Mesenchymal stem cell (in vitro differentiated cells and primary cell): ENCODE measurements at regions not wholly inside any gene's neighbourhood (a gene's known extent, or its start where the extent isn't known, plus 50 kb on each side); places are given as distances from the start of the nearest gene placed in this dataset.

ENCODE experiments used
- DNase-seq: peaks from one replicate; pipeline ENCODE4 v3.0.0-alpha.2; 2013
- H2AFZ ChIP-seq: one replicate; pipeline ENCODE4 v1.6.1; 2013; ENCODE audit warnings: low read depth, mild to moderate bottlenecking, control low read depth, inconsistent platforms, low read length, moderate library complexity
- H2AK5ac ChIP-seq: 2 replicates; pipeline ENCODE4 v1.6.1; 2013; ENCODE audit warnings: low read length, moderate library complexity, mild to moderate bottlenecking, inconsistent platforms; ENCODE audit not compliant: severe bottlenecking
- H2BK120ac ChIP-seq: one replicate; pipeline ENCODE4 v1.6.1; 2013; ENCODE audit warnings: low read depth, mild to moderate bottlenecking, inconsistent platforms, low read length, moderate library complexity
- H2BK12ac ChIP-seq, 2 experiments: one replicate each; pipeline ENCODE4 v1.6.1; 2013; ENCODE audit warnings: inconsistent platforms in 2 of 2, low read length in 2 of 2, mild to moderate bottlenecking in 2 of 2, moderate library complexity in 2 of 2, control low read depth in 1 of 2
- H2BK15ac ChIP-seq: one replicate; pipeline ENCODE4 v1.6.1; 2013; ENCODE audit warnings: mild to moderate bottlenecking, low read depth, inconsistent platforms; ENCODE audit not compliant: poor library complexity, severe bottlenecking
- H2BK5ac ChIP-seq: 2 replicates; pipeline ENCODE4 v1.6.1; 2013; ENCODE audit warnings: low read depth, mild to moderate bottlenecking, low read length, control low read depth, inconsistent platforms; ENCODE audit not compliant: poor library complexity, severe bottlenecking
- H3K14ac ChIP-seq, 2 experiments: one replicate each; pipeline ENCODE4 v1.6.1; 2013; ENCODE audit warnings: inconsistent platforms in 2 of 2, low read length in 2 of 2, control low read depth in 1 of 2, mild to moderate bottlenecking in 1 of 2, moderate library complexity in 1 of 2
- H3K18ac ChIP-seq, 2 experiments: one replicate each; pipeline ENCODE4 v1.6.1; 2013; ENCODE audit warnings: inconsistent platforms in 2 of 2, low read length in 2 of 2, control low read depth in 1 of 2, low read depth in 1 of 2, mild to moderate bottlenecking in 1 of 2
- H3K23ac ChIP-seq, 2 experiments: one replicate each; pipeline ENCODE4 v1.6.1; 2013; ENCODE audit warnings: inconsistent platforms in 2 of 2, low read length in 2 of 2, mild to moderate bottlenecking in 2 of 2, moderate library complexity in 2 of 2, control low read depth in 1 of 2
- H3K27ac ChIP-seq: 2 replicates; pipeline ENCODE4 v1.5.1; 2013; ENCODE audit warnings: mild to moderate bottlenecking, moderate library complexity, low read length, control low read depth, inconsistent platforms; ENCODE audit not compliant: poor library complexity, severe bottlenecking
- H3K27me3 ChIP-seq, 2 experiments: 2 replicates each; pipeline versions ENCODE4 v1.6.1 to v1.7.0; 2013; ENCODE audit warnings: low read length in 2 of 2, mild to moderate bottlenecking in 2 of 2, moderate library complexity in 2 of 2, control low read depth in 1 of 2, inconsistent platforms in 1 of 2; ENCODE audit not compliant: control insufficient read depth in 1 of 2, insufficient read depth in 1 of 2
- H3K36me3 ChIP-seq, 2 experiments: 2 replicates each; pipeline versions ENCODE4 v1.6.1 to v1.7.0; 2013; ENCODE audit warnings: low read length in 2 of 2, control low read depth in 1 of 2, inconsistent platforms in 1 of 2, low read depth in 1 of 2, mild to moderate bottlenecking in 1 of 2; ENCODE audit not compliant: insufficient read depth in 2 of 2, control insufficient read depth in 1 of 2
- H3K4ac ChIP-seq, 2 experiments: one replicate each; pipeline ENCODE4 v1.6.1; 2013; ENCODE audit warnings: inconsistent platforms in 2 of 2, low read length in 2 of 2, mild to moderate bottlenecking in 2 of 2, moderate library complexity in 2 of 2, control low read depth in 1 of 2, low read depth in 1 of 2
- H3K4me1 ChIP-seq: 2 replicates; pipeline ENCODE4 v1.6.1; 2013; ENCODE audit warnings: low read depth, low read length, control low read depth; ENCODE audit not compliant: control insufficient read depth, insufficient read depth
- H3K4me2 ChIP-seq: 2 replicates; pipeline ENCODE4 v1.6.1; 2013; ENCODE audit warnings: low read length, mild to moderate bottlenecking, inconsistent platforms; ENCODE audit not compliant: poor library complexity, severe bottlenecking
- H3K4me3 ChIP-seq, 2 experiments: 2 replicates each; pipeline versions ENCODE4 v1.5.1 to v1.7.0; 2013; ENCODE audit warnings: low read length in 2 of 2, mild to moderate bottlenecking in 2 of 2, control low read depth in 1 of 2, low read depth in 1 of 2; ENCODE audit not compliant: insufficient read depth in 1 of 2
- H3K79me1 ChIP-seq: replicated peaks from 2 replicates; pipeline ENCODE4 v1.6.1; 2013; ENCODE audit warnings: mild to moderate bottlenecking, control low read depth, low read length, inconsistent platforms; ENCODE audit not compliant: poor library complexity, severe bottlenecking
- H3K9ac ChIP-seq: 2 replicates; pipeline ENCODE4 v1.7.0; 2013; ENCODE audit warnings: mild to moderate bottlenecking, low read length, moderate library complexity
- H3K9me3 ChIP-seq: 2 replicates; pipeline ENCODE4 v1.7.0; 2013; ENCODE audit warnings: mild to moderate bottlenecking, low read length; ENCODE audit not compliant: control insufficient read depth
- H4K8ac ChIP-seq: one replicate; pipeline ENCODE4 v1.6.1; 2013; ENCODE audit warnings: inconsistent platforms, mild to moderate bottlenecking, low read length, moderate library complexity
- H4K91ac ChIP-seq: one replicate; pipeline ENCODE4 v1.6.1; 2013; ENCODE audit warnings: mild to moderate bottlenecking, low read length, inconsistent platforms
- WGBS: methylation state at CpG from one replicate; pipeline ENCODE4 v1.1.7; 2013; ENCODE audit warnings: mixed read lengths; 5-methylcytosine and 5-hydroxymethylcytosine counted together

DNA sequence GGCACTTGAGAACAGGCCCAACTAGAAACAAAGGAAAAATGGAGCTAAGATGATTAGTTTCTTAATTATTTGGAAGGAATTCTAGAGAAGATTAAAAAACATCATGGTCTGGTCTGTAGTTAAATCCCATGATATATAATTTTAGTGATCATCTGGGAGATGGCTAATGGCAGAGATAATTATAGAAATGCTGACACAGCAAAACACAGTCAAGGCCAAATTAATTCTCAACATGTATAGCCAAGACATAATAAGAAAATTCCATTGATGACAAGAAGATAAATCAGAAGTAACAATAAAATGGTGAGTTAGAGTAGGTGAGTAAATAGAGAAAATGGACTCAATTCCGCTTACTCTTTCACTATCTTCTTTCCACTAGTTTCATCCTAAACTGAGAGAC lies 59.2 kb upstream of the ITGA4 start:
- Histone ChIP-seq H2BK120ac (no peak overlapping the region), H2AFZ (no peak overlapping the region), H4K8ac (no peak overlapping the region), H3K4ac (no peak overlapping the region), H3K4me3 (no peak overlapping the region), H3K14ac (no peak overlapping the region), H3K9ac (no peak overlapping the region), H3K27ac (no peak overlapping the region), H2BK5ac (no peak overlapping the region), H3K18ac (no peak overlapping the region), H3K23ac (no peak overlapping the region), H3K36me3 (no peaks in the 10 kb centered on the region), H4K91ac (no peak overlapping the region), H2BK12ac (no peak overlapping the region), H3K4me2 (no peak overlapping the region), H3K9me3 (no peaks in the 10 kb centered on the region), H3K79me1 (no peaks in the 10 kb centered on the region), H3K4me1 (peaks cover 1% of the 10 kb centered on the region), H3K27me3 (no peaks in the 10 kb centered on the region), H2BK15ac (no peak overlapping the region), H2AK5ac (no peak overlapping the region)
- no peak for DNase-seq
- WGBS: no CpG with 5 or more reads among the region's 1 CpG

GRCh38 chr2:181399027-181399426 lies 58.2 kb upstream of the ITGA4 start:
- no peak overlapping the region for H3K4me2 ChIP-seq

GRCh38 chr2:181404472-181404871 lies 52.7 kb upstream of the ITGA4 start:
- Histone ChIP-seq H2AFZ (no peak overlapping the region), H3K9me3 (no peaks in the 10 kb centered on the region), H3K27ac (no peak overlapping the region), H2AK5ac (no peak overlapping the region), H3K27me3 (no peaks in the 10 kb centered on the region), H2BK120ac (no peak overlapping the region), H3K4me3 (no peak overlapping the region), H2BK12ac (no peak overlapping the region), H3K9ac (no peak overlapping the region), H3K4ac (no peak overlapping the region), H3K4me2 (no peak overlapping the region), H2BK15ac (no peak overlapping the region), H3K18ac (no peak overlapping the region), H2BK5ac (no peak overlapping the region), H4K91ac (no peak overlapping the region), H3K4me1 (no peaks in the 10 kb centered on the region), H3K14ac (no peak overlapping the region), H3K79me1 (no peaks in the 10 kb centered on the region), H4K8ac (no peak overlapping the region), H3K23ac (no peak overlapping the region), H3K36me3 (no peaks in the 10 kb centered on the region)
- no CpG with 5 or more reads among the region's 1 CpG for WGBS
- no peak for DNase-seq

More at GRCh38 chr2:181399027-181399426, 58.2 kb upstream of the ITGA4 start:
- H4K8ac ChIP-seq: no peak overlapping the region
- DNase-seq: no peak
- H2BK5ac ChIP-seq: no peak overlapping the region
- H3K36me3 ChIP-seq: no peaks in the 10 kb centered on the region
- no peak overlapping the region for H3K4ac ChIP-seq
- H3K14ac ChIP-seq: no peak overlapping the region
- H2BK120ac ChIP-seq: no peak overlapping the region
- no peak overlapping the region for H2AK5ac ChIP-seq
- no peak overlapping the region for H3K18ac ChIP-seq
- no peak overlapping the region for H3K4me3 ChIP-seq
- H2AFZ ChIP-seq: no peak overlapping the region
- H3K79me1 ChIP-seq: no peaks in the 10 kb centered on the region
- H3K27me3 ChIP-seq: no peaks in the 10 kb centered on the region
- H2BK15ac ChIP-seq: no peak overlapping the region
- no peak overlapping the region for H3K27ac ChIP-seq
- H3K4me1 ChIP-seq: no peaks in the 10 kb centered on the region
- H3K9ac ChIP-seq: no peak overlapping the region
- peak overlapping the region in 1 of 2 experiments; percentile 45 for H2BK12ac ChIP-seq
- H4K91ac ChIP-seq: no peak overlapping the region
- no peak overlapping the region for H3K23ac ChIP-seq
- no peaks in the 10 kb centered on the region for H3K9me3 ChIP-seq
- WGBS: 76% methylated on average over 3 of the region's 4 CpGs

GRCh38 chr2:181407171-181407570 lies 50.0 kb upstream of the ITGA4 start:
- H2BK12ac ChIP-seq: no peak overlapping the region
- H3K9me3 ChIP-seq: no peaks in the 10 kb centered on the region
- no peak overlapping the region for H3K27ac ChIP-seq
- H3K4ac ChIP-seq: no peak overlapping the region
- DNase-seq: peak; percentile 65
- no peak overlapping the region for H2BK15ac ChIP-seq
- H4K8ac ChIP-seq: no peak overlapping the region
- no peaks in the 10 kb centered on the region for H3K79me1 ChIP-seq
- no peak overlapping the region for H3K4me3 ChIP-seq
- H3K23ac ChIP-seq: no peak overlapping the region
- H4K91ac ChIP-seq: no peak overlapping the region
- no peak overlapping the region for H3K18ac ChIP-seq
- H3K9ac ChIP-seq: no peak overlapping the region
- no peak overlapping the region for H3K4me2 ChIP-seq
- WGBS: 63% methylated on average over 3 of the region's 3 CpGs
- no peaks in the 10 kb centered on the region for H3K27me3 ChIP-seq
- H3K14ac ChIP-seq: no peak overlapping the region
- H2BK120ac ChIP-seq: no peak overlapping the region
- H3K4me1 ChIP-seq: peaks cover 8% of the 10 kb centered on the region
- no peak overlapping the region for H2BK5ac ChIP-seq
- H3K36me3 ChIP-seq: no peaks in the 10 kb centered on the region
- H2AFZ ChIP-seq: no peak overlapping the region
- no peak overlapping the region for H2AK5ac ChIP-seq
